IPS DF 19.7 (cell line): ENCODE measurements at regions not wholly inside any gene's neighbourhood (a gene's known extent, or its start where the extent isn't known, plus 50 kb on each side); places are given as distances from the start of the nearest gene placed in this dataset.
"Not testable (repeated sequence)": the region's sequence is repeated elsewhere in the genome, so short reads cannot be mapped to it uniquely, and the experiment has no call there.

Experiments
- DNase-seq: peaks from one replicate; pipeline ENCODE4 v3.0.0-alpha.2; 2013; ENCODE audit warnings: low read depth, low spot score

DNA sequence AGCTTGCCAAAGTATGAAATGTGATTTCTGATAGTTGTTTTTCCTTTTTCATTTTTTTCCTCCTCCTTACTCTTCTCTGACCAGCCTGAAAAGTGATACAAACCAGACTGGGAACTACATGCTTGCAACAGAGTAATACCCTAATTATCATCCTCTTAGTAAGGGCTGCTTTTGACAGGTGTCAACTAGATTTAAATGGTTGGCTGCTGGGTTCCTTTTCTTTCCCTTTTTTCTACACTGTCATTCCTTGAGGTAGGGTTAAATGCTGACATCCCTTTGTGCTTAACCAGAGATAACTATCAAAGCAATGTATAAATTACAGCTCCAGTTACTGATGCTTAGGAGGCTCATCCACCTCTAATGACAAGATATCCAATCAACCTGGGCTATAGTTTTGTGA is 598.8 kb downstream of the TTLL7 start:
- DNase-seq: not testable (repeated sequence)

GRCh38 chr1:83398125-83398524 is 600.8 kb downstream of the TTLL7 start:
- not testable (repeated sequence) for DNase-seq

- not testable (repeated sequence) for DNase-seq
Measured at GRCh38 chr1:83395130-83395529, 603.8 kb downstream of the TTLL7 start.

- DNase-seq: not testable (repeated sequence)
Measured at GRCh38 chr1:83386946-83387345, 612.0 kb downstream of the TTLL7 start.

DNA sequence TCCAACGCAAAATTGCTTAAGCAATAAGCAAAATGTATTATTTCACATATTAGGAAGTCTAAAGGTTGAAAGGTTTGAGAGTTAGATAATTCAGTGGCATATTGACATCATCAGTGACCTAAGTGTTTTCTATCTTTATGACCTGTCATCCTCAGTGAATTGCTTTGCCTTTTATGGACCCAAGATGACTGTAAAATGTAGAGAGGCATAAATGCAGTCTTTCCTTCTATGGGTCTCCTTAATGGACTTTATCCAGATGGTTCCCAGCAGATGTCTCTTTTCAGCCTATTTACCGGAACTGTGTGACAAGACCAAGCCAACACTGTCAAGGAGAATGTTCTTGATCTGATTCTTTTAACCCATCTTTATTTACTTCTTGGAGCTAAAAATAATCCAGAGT is 615.8 kb downstream of the TTLL7 start:
- DNase-seq: not testable (repeated sequence)

DNA sequence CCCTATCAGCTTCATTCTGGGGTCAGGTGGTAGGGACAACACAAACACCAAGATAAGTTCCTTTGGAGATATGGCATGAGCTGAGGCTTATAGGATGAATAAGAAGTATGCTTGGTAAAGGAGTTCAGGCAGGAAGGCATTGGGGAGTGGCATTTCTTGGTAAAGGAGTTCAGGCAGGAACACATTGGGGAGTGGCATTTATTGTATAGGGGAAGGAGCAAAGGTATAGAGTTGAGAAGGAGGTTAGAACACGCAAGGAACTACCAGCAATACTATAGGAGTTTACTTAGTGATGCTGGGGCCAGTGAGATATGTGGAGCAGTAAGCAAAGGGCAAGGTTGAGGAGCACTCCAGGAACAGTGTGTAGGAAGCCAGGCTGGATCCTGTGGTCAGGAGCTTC is 625.9 kb downstream of the TTLL7 start:
- not testable (repeated sequence) for DNase-seq

- not testable (repeated sequence) for DNase-seq
Measured at GRCh38 chr1:83369853-83370252, 629.1 kb downstream of the TTLL7 start.

- DNase-seq: not testable (repeated sequence)
Measured at GRCh38 chr1:83365320-83365719, 633.6 kb downstream of the TTLL7 start.

DNA sequence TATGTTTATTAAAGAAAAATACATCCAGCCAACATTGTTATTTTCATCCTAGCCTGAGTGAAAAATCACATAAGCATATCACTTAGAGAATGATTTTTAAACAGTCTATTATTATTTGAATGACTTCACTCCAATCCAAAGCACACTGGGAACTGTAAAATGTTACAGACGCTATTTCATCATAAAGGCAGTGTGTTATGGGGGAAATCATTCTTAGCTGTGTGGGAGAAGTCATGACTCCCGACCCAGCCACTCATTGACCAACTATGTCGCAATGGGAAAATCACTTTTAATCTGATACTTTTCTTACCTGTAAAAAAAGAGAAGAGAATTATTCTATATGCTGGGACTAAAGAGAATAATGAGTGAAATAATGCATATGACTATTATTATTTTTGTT is 653.6 kb downstream of the TTLL7 start:
- DNase-seq: not testable (repeated sequence)

DNA sequence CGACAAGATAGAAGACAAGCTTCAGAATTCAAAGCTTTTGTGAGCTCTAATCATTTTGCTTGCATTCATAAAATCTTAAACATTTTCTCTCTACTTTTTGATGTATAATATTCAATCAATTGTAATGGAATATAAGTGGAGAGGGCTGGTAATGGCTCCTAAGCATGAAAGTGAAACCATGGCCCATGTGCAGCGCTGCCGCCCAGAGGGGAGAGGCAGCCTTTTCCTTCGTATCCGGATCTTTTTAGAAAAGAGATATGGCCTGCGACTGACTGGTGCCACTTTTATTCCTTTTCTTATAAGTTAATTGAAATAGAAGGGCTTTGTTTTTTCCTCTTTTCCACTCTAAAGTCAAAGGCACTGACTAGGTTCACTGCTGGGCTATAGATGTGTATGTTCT is 655.2 kb downstream of the TTLL7 start:
- not testable (repeated sequence) for DNase-seq

- not testable (repeated sequence) for DNase-seq
Measured at GRCh38 chr1:83342995-83343394, 655.9 kb downstream of the TTLL7 start.

DNA sequence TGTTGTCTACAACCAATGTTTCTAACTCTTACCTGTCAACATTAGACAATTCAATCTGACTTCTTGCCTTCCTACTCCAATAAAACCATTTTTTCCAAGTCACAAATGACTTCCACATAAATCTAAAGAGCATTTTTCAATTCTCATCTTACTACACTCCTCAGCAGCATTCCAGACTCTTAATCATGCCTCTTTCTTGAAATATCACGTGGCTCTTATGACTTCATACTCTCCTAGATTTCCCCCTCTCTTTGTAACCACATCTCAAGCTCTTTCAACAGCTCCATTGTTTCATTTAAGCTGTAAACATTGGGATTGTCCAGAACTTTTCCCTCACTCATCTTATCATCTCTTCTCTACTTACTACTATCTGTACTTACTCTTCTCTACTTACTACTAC is 666.6 kb downstream of the TTLL7 start:
- not testable (repeated sequence) for DNase-seq

- no peak for DNase-seq
Measured at GRCh38 chr1:83318366-83318765, 680.6 kb downstream of the TTLL7 start.

GRCh38 chr1:83315446-83315845 is 683.5 kb downstream of the TTLL7 start:
- DNase-seq: not testable (repeated sequence)

- not testable (repeated sequence) for DNase-seq
Measured at GRCh38 chr1:83310161-83310560, 688.8 kb downstream of the TTLL7 start.

GRCh38 chr1:83309035-83309434 is 689.9 kb downstream of the TTLL7 start:
- not testable (repeated sequence) for DNase-seq

DNA sequence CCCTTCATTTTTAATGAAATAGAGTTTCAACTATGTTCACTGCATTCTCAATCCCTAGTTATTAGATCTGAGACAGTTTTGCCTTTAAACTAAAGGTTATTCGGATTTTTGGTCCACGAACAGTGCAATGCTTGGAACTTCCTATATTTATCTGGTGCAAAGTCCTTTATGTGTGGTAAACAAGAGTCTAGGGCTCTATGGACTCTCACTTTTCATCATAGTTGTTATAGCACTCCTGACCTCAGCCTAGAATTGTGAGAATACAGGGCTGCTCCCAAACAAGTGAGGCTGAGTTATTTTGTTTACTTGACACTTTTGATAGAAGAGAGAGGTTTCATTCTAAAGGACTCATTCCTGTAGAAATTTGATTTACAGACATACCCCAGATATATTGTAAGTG is 692.1 kb downstream of the TTLL7 start:
- not testable (repeated sequence) for DNase-seq

DNA sequence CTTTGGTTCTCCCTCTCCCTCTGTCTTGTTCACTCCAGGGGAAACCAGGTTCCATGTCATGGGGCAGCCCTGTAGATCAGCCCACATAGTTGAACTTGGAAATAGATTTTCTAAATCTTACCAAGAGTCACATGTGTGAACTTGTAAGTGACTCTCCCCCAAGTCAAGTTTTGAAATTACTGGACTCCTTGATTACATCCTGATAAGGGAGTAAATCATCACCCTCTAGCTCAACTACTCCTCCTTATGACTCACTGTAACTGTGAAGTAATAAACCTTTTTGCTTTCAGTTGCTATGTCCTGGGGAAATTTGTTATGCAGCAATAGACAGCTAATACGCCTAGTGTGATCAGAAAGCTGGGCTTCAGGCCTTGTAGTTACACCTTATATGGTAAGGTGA is 703.3 kb downstream of the TTLL7 start:
- not testable (repeated sequence) for DNase-seq

- DNase-seq: not testable (repeated sequence)
Measured at GRCh38 chr1:83287391-83287790, 711.5 kb downstream of the TTLL7 start.

- not testable (repeated sequence) for DNase-seq
Measured at GRCh38 chr1:83274656-83275055, 724.3 kb downstream of the TTLL7 start.

DNA sequence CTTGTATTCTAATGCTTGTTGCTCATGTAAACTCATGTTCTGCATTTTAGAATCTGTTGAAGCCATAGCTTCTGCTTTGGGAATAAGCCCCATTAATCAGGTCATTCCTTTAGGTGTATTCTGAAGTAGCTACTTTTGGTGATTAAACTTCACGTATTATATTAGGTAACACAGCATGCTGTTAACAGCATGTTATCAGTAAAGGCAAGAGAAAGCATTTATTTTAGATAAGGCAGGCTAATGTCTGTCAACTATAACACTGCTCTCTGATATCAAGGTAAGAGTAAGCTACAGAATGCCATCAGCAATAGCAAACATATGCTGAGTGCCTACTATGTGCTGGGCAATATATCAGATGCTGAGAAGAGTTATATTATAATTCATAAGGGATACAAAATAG is 726.4 kb downstream of the TTLL7 start:
- not testable (repeated sequence) for DNase-seq

GRCh38 chr1:83271834-83272233 is 727.1 kb downstream of the TTLL7 start:
- not testable (repeated sequence) for DNase-seq

DNA sequence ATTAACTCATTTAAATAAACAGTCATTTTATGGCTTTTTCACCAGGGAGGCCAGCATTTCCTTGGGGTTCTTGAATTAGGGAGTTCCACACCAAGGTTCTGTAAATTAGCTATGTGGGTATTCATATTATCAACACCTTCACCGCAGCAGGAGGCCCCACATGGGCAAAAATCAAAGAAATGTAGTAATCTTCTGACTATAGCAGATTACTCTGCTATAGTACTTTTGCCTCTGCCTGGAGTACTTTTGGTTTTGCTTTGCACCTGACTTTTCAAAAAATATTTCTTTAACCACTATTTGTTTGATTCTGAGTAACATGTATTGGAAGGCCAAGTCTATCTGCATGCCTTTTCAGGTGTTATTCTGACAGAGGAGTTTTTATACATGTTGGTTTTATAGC is 728.1 kb downstream of the TTLL7 start:
- not testable (repeated sequence) for DNase-seq

DNA sequence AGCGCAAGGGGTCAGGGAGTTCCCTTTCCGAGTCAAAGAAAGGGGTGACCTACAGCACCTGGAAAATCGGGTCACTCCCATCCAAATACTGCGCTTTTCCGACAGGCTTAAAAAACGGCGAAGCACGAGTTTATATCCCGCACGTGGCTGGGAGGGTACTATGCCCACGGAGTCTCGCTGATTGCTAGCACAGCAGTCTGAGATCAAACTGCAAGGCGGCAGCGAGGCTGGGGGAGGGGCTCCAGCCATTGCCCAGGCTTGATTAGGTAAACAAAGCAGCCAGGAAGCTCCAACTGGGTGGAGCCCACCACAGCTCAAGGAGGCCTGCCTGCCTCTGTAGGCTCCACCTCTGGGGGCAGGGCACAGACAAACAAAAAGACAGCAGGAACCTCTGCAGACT is 735.1 kb downstream of the TTLL7 start:
- DNase-seq: not testable (repeated sequence)
